ENCODE measurements at regions not wholly inside any gene's neighbourhood (a gene's known extent, or its start where the extent isn't known, plus 50 kb on each side); places are given as distances from the start of the nearest gene placed in this dataset.
"Not testable (repeated sequence)": the region's sequence is repeated elsewhere in the genome, so short reads cannot be mapped to it uniquely, and the experiment has no call there.

DNA sequence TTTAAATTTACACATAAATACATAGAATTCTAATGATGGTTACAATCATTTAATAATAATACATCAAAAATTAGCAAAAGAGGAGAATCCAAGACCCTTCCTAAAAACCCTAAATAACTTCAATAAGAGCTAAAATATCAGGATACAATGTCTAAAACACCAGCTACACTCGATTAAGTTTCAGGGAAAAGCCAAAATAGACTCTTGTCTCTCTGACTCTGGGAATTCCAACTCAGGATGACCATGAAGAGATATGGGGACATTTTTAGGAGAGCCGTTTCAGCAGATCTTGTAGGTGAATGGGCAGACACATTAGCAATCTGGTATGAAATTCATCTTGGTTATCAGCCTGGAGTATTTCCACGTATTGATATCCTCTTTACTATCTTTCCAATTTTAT is 193.3 kb upstream of the NR3C1 start:
- H3K4me3 ChIP-seq (ENCODE audit: low read length), result no peak overlapping the region
- no peak for TF ChIP-seq ZNF274 (IDR thresholded peaks at IDR 0.05; ENCODE audit: low read depth, low read length)

DNA sequence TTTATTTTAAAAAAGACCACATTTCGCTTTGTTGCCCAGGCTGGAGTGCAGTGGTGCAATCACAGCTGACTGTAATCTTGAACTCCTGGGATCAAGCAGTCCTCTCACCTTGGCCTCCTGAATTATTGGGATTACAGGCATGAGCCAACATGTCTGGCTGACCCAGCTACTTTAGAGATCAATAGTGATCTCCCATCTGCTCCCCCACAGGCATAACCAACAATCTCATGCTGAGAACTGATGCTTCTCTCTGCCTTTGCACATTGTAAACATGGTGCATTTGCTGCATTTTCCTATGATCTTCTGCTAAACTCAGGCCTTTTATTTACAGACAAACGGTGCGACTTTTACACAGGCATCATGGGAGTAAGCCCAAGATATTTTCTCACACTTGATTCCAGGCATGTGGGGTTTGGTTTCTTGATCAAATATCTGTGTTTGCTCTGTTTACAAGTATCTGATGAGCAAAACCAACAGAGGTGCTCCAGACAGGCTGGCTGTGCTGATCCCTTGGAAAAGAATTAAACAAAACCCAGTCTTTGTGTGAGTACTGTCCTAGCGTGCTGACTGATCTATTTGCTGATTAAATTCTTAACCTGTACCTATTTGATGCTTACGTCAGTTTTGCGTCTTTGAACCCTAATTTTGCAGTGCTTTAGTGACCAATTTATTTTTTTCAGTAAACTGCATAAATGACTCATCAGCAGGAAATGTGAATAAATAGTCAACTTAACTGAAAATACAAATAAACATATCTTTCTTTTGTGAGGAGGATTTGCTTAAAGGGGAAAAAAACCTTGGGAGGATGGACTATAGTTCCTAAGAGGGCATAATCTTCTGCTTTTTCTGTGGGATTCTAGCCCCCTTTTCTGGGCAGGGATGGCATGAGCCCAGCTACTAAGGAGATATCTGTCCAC is 191.7 kb upstream of the NR3C1 start:
- no peak for TF ChIP-seq ZNF274 (IDR thresholded peaks at IDR 0.05; ENCODE audit: low read depth, low read length)
- no peak overlapping the region for H3K4me3 ChIP-seq (ENCODE audit: low read length)

DNA sequence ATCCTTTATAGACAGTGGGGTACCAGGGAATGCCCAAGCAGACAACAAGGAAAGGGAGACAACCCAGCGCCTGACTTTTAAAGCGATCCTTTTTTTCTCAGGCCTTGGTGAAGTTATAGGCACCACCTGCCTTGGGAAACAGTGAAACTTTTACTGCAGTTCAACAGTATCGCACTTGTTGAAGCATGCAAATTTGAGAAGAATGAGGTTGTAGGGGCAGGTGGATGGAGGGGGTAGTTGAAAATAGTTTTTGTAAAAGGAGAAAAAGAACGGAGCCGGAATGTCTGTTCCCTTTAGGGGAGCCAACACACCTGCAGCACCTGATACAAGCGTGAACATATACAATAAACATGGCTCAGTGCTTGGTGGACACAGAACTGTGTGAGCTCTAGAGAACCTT is 190.2 kb upstream of the NR3C1 start:
- peak overlapping the region; percentile 21; the same call in 1 of the 2 replicates for H3K4me3 ChIP-seq (ENCODE audit: low read length)
- no peak for TF ChIP-seq ZNF274 (IDR thresholded peaks at IDR 0.05; ENCODE audit: low read depth, low read length)

GRCh38 chr5:143592648-143593047 is 189.2 kb upstream of the NR3C1 start:
- TF ChIP-seq ZNF274 (IDR thresholded peaks at IDR 0.05; ENCODE audit: low read depth, low read length), result no peak
- H3K4me3 ChIP-seq (ENCODE audit: low read length), result no peak overlapping the region

DNA sequence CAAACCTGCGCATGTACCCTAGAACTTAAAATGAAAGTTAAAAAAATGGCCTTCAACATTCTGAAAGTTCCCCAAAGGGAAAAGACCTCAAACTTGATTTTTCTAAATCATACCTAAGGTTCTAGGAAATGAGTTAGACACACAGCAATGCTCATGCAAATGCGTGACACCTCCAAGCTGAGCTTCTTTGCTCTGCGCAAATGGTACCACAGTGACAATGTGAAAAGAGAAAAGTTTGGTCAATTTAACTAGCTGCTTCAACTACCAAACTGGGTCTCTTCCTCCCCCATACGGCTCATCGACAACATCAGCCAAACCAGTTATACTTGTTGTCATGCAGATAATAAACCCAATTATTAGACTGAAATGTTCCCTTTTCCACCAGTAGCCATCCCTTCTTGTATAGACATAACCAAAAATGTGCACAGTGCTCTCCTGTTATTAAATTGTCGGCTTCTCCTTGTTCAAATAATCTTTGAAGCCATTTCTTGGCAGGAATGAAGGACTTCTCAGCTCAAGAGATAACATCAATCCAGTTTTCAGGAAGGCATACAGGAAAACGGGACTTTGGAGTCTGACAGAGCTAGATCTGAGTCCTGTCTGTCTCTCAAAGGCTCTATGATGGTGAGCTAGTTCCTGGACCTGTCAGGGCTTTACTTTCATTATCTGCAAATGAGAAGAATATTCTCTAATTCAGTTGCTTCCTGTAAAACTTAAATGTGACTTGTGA is 185.6 kb upstream of the NR3C1 start:
- H3K4me3 ChIP-seq (ENCODE audit: low read length), result no peak overlapping the region
- no peak for TF ChIP-seq ZNF274 (IDR thresholded peaks at IDR 0.05; ENCODE audit: low read depth, low read length)

DNA sequence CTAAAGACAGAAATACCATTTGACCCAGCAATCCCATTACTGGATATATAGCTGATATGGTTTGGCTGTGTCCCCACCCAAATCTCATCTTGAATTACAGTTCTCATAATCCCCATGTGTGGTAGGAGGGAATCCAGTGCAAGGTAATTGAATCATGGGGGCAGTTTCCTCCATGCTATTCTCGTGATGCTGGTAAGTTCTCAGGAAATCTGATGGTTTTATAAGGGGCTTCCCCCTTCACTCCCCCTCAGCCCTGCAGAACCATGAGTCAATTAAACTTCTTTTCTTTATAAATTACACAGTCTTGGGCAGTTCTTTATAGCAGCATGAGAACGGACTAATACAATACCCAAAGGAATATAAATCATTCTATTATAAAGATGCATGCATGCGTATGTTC is 184.6 kb upstream of the NR3C1 start:
- not testable (repeated sequence) for H3K4me3 ChIP-seq (ENCODE audit: low read length)

- H3K4me3 ChIP-seq (ENCODE audit: low read length), result no peak overlapping the region
- TF ChIP-seq ZNF274 (IDR thresholded peaks at IDR 0.05; ENCODE audit: low read depth, low read length), result no peak
These were observed 183.4 kb upstream of the NR3C1 start for GRCh38 chr5:143586781-143587362.

DNA sequence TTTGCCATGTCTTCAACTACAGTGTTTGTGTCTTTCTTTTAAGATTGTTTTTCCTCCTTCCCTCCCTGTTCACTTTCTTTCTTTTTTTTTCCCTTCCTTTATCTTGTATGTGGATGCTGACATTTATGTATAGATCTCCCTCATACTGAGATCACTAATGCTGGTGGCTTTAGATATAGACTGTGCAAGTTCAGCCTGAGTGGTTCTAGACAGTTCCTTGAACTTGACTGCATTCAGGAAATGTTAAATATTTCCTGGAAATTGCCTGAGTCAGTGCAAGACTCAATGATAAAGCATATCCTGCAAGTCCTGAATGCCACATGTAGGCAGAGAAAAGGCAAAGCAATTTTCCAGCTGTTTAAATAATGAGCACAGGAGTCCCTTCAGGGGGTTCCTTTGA is 182.5 kb upstream of the NR3C1 start:
- no peak for TF ChIP-seq ZNF274 (IDR thresholded peaks at IDR 0.05; ENCODE audit: low read depth, low read length)
- H3K4me3 ChIP-seq (ENCODE audit: low read length), result no peak overlapping the region

DNA sequence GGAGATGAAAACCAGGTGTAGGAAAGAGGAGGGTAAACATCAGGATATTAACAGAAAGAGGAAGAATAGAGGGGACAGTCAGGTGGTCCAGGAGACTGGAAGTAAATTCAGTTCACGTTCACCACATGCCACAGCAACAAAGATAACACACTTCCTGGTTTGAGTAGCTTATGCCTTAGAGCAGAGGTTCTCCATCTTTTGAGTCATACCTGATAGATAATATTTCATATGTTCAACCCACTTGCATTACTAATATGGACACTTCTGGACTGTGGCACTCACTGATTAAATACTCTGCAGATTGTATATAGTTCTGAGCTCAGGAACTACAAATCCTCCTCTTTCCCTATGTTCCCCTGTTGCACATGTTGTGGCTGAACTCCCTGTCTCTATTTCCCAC is 179.9 kb upstream of the NR3C1 start:
- no peak overlapping the region for H3K4me3 ChIP-seq (ENCODE audit: low read length)
- no peak for TF ChIP-seq ZNF274 (IDR thresholded peaks at IDR 0.05; ENCODE audit: low read depth, low read length)

GRCh38 chr5:143582869-143583268 is 179.4 kb upstream of the NR3C1 start:
- H3K4me3 ChIP-seq (ENCODE audit: low read length), result no peak overlapping the region
- TF ChIP-seq ZNF274 (IDR thresholded peaks at IDR 0.05; ENCODE audit: low read depth, low read length), result no peak

DNA sequence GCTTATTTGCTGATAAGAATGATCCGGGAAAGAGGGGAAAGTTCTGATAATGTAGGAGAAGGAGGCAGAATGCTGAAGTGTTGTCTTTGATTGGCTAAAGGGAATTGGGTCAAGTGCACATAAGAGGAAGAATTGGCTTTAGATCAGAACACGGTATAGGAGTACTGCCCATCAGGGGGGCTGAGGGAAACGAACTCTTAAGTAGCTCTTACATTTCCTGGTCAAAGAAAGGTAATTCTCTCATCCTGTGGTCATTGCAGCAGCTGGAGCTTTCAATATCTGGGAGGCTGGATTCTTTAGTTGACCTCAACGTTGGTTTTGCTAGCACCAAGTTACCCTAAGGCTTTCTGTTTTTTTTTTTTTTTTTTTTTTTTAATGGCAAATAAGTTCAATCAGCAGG is 178.7 kb upstream of the NR3C1 start:
- H3K4me3 ChIP-seq (ENCODE audit: low read length), result no peak overlapping the region

GRCh38 chr5:143581649-143582048 is 178.2 kb upstream of the NR3C1 start:
- TF ChIP-seq ZNF274 (IDR thresholded peaks at IDR 0.05; ENCODE audit: low read depth, low read length), result no peak
- H3K4me3 ChIP-seq (ENCODE audit: low read length), result no peak overlapping the region

More for the DNA sequence above, 178.7 kb upstream of the NR3C1 start:
- TF ChIP-seq ZNF274 (IDR thresholded peaks at IDR 0.05; ENCODE audit: low read depth, low read length), result no peak

GRCh38 chr5:143581147-143581546 is 177.7 kb upstream of the NR3C1 start:
- H3K4me3 ChIP-seq (ENCODE audit: low read length), result no peak overlapping the region
- no peak for TF ChIP-seq ZNF274 (IDR thresholded peaks at IDR 0.05; ENCODE audit: low read depth, low read length)

DNA sequence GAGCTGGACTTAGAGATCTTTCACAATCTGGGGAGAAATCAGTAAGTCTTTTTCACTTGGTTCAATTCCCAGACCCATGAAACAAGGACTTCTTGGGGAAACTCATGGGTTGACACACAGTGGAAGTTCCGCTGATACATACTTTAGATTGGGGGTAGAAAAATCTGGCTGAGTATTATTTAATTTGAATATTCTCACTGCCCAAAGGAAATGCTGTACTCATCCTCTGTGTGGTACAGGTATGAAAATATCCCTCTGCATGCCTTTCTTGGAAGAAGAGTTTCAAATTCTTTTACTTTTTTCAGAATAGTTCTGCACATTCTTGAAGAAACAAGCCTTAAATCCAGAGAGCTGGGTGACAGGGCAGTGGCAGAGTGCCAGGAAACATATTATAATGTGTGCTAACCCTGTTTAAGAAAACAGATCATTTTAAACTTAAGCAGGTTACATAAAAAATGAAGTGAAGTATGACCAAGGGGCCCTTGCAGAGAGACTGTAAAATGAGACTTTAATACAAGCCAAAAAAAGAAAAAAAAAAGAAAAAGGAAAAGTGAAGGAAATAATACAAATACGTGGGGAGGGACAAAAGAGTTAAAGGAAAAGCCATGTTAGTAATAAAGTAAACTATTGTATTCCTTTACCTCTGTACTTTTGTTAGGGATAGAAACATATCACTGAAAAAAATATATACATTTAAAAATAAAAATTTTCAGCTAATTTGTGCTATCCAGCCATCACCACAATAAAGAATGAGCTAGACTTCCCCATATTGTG is 173.4 kb upstream of the NR3C1 start:
- no peak for TF ChIP-seq ZNF274 (IDR thresholded peaks at IDR 0.05; ENCODE audit: low read depth, low read length)
- H3K4me3 ChIP-seq (ENCODE audit: low read length), result no peak overlapping the region

Data from GM08714 (cell line).